MM.1S (cell line): ENCODE measurements at regions not wholly inside any gene's neighbourhood (a gene's known extent, or its start where the extent isn't known, plus 50 kb on each side); places are given as distances from the start of the nearest gene placed in this dataset.

Experiments
- CTCF ChIP-seq: fragments of 300-600 bp; sonication (generic); IDR thresholded peaks from 2 replicates; pipeline ENCODE4 v1.5.1; 2016; ENCODE audit warnings: antibody characterized with exemption, low read length, mixed read lengths
- EZH2 ChIP-seq: fragments of 300-600 bp; sonication (generic); optimal IDR thresholded peaks from 2 replicates; pipeline ENCODE3; 2017; ENCODE audit warnings: low read depth, mild to moderate bottlenecking, antibody characterized with exemption, low read length, mixed read lengths
- EZH2phosphoT487 ChIP-seq: fragments of 300-600 bp; sonication (generic); IDR thresholded peaks from 2 replicates; pipeline ENCODE4 v1.6.1; 2018; ENCODE audit warnings: antibody characterized with exemption, low read length

GRCh38 chr19:29420065-29420464, 105.7 kb upstream of the VSTM2B start:
- TF ChIP-seq CTCF (no peak), EZH2phosphoT487 (no peak), EZH2 (no peak)
